Pons (tissue), 1 donor: ENCODE measurements at regions not wholly inside any gene's neighbourhood (a gene's known extent, or its start where the extent isn't known, plus 50 kb on each side); places are given as distances from the start of the nearest gene placed in this dataset.
"Not testable (repeated sequence)": the region's sequence is repeated elsewhere in the genome, so short reads cannot be mapped to it uniquely, and the experiment has no call there.

ENCODE experiments used
- DNase-seq: peaks from one replicate; pipeline ENCODE4 v3.0.0-alpha.2; 2016; ENCODE audit warnings: low spot score

DNA sequence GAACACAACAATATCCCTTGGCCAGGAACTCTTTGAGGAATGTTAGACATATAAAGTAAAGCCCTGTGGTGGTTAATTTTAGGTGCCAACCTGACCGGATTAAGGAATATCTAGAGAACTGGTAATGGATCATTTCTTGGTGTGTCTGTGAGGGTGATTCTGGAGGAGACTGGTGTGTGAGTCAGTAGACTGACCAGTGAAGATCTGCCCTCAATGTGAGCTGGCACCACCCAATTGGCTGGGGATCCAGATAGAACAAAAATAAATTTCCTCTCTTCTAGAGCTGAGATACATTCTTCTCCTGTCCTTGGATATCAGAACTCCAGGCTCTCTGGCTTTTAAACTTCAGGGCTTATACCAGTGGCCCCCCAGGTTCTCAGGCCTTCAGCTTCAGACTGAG, 56.2 kb upstream of the TNPO1 start:
- DNase-seq: no peak

DNA sequence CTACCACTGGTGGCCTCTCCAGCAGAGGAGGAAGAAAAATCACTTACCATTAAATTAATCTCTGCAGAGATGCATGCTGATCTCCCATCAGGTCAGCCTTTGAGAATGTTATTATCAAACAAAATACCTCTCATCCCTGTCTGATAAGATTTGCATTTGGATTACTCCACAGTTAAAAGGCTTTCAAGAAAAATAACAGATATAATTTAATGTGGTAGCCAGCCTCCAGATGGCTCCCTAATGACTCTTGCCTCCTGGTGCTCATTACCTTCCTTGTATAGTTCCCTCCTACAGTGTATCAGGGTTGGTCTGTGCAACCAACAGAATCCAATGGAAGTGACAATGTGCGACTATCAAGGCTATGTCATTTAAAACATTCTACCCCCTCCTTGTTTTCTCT, 63.6 kb upstream of the TNPO1 start:
- peak; percentile 1 for DNase-seq

DNA sequence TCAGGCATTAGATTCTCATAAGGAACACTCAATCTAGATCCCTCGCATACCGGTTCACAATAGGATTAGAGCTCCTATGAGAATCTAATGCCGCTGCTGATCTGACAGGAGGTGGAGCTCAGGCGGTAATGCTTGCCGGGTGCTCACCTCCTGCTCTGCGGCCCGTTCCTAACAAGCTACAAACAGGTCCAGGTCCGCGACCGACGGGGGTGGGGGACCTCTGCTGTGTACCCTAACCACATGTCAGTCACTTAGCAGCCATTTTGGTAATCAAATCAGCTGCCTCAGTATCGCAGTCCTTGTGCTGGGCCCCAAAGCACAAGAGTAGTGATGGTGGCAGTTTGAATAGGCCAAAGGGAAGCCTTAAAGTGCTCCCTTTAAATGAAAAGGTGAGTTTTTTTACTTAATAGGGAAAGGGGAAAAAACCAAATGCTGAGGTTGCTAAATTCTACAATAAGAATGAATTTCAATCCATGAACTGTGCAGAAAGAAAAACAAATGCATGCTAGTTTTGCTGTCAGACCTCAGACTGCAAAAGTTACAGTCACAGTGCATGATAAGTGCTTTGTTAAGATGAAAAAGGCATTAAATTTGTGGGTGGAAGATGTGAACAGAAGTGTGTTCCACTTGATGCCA, 67.0 kb upstream of the TNPO1 start:
- no peak for DNase-seq

DNA sequence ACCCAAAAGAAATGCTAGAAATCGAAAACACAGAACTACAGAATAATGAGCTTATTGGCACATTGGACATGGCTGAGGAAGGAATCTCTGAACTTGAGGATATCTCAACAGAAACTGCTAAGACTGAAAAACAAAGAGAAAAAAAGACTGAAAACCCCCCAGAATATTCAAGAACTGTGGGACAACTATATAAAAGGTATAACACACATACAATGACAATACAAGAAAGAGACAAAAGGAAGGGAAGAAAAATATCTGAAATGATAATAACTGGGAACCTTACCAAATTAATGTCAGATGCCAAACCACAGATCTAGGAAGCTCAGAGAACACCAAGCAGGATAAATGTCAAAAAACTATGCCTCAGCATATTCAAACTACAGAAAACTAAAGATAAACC, 68.6 kb upstream of the TNPO1 start:
- DNase-seq: no peak

DNA sequence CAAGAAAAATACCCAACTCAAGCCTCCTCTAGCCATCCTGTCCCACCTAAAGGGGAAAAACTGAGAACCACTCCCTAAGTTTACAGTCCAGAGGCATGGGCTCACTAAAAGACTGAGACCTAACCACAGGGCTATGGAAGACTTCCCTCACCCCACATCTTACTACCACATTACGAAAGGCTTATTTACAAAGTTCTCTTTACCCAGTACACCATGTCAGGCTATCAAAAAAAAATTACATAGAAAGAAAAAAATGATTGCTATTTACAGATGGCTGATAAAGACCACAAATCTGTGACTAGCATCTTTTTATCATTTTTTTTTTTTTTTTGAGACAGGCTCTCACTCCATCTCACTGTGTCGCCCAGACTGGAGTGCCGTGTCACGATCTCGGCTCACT, 69.7 kb upstream of the TNPO1 start:
- DNase-seq: no peak

DNA sequence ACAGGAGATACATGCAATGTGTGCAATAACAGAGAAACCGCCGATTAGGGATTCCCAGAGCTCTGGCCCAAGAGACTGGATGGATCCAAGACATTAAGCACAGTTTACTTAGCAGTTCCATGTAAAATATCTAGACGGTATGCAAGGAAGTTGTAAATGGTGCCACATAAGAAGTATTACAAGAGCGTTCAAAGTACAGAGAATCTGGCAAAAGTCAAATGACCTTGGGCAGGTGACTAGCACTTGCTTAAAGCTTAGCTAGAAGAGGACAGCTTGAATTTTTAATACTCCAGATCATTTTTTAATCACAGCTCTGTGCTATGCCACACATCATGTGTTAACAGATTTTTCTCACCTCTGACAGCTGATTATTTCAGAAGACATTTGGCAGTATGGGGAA, 72.3 kb upstream of the TNPO1 start:
- no peak for DNase-seq

DNA sequence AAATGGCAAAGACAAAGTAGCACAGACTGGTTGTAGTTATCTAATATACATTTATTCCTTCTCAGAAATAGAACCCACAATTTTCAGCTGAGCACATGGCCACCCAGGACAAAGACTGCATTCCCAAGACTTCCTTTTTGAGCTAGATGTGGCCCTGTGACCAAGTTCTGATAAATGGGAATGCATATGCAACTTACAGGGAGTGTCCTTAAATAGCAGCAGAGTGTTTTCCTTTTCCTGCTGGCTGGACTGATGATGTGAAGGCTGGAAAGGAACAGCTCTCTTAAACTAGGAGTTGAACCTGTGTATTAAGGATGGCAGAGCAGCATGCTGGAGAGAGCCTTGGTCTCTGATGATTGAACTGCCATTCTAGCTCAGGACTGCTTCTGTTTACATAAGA, 74.7 kb upstream of the TNPO1 start:
- DNase-seq: no peak

DNA sequence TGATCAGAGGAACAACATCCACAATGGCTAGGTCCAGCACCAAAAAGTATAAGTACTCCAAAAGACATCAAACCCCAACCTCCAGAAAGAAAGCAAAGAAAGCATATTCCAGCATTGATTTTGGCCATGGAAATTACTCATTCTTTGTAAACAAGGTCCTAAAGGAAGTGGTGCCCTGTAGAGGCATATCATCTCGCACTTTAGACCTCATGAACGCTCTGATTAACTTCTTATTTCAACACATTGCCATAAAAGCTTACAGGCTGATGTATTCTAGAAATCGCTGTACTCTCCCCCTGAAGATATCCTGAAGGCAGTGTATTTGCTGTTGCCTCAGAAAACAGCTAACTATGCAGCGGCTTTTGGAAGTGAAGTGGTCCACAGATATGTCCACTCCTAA, 82.7 kb upstream of the TNPO1 start:
- no peak for DNase-seq

DNA sequence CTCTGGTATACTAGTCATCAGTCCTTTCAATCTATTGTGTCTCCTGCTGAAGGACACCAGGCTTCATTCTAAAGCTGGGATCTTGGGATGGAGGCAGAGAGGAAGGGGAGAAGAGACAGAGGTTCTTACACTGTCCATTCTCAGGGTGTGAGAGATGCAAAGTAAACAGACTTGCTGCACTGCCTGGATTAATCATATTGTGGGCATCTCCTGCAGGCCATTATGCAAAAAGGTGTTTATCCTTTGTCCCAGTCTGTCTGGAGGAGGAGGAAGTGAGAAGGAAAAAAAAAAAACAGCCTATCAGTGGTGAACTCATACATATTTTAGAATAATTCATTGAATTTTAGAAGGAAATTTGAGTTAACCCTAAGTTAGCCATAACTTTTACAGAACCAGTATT, 92.9 kb upstream of the TNPO1 start:
- no peak for DNase-seq

DNA sequence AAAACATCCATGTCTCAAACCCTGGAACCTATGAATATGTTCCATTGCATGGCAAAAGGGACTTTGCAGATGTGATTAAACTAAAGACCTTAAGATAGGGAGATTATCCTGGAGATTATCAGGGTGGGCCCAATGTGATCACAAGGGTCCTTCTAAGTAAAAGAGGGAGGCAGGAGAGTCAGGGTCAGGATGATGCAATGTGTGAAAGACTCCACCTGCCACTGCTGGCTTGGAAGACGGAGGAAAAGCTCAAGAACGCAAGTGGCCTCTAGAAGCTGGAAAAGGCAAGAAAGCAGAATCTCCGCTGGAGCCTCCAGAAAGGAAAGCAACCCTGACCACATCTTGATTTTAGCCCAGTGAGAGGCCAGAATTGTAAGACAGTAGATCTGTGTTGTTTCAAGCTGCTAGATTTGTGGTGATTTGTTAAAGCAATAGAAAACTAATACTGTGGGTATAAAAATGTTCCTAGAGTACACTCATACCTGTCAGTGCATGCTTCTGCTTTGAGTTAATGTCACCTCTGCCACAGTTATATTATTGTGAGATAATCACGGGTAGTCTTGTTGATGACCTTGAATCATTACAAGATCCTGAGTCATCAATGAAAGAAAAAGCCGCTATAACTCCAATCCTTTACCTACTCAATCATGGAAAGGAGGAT, 93.5 kb upstream of the TNPO1 start:
- DNase-seq: no peak

DNA sequence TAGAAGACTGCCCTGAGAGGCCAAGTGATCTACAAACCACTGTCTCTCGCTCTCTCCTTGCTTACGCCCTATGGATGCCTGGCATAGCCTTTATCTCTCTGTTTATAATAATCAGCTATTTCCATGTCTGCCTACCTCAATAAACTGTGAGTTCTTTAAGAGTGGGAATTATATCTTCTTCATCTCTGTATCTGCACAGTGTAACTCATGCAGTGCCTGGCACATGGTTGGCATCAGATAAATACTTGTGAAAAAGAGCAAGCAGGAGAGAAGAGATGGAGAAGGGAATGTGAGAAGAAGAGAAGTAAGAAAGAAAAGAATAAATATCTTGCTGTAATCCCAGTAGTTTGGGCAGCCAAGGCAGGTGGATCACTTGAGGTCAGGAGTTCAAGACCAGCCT, 94.6 kb upstream of the TNPO1 start:
- no peak for DNase-seq

DNA sequence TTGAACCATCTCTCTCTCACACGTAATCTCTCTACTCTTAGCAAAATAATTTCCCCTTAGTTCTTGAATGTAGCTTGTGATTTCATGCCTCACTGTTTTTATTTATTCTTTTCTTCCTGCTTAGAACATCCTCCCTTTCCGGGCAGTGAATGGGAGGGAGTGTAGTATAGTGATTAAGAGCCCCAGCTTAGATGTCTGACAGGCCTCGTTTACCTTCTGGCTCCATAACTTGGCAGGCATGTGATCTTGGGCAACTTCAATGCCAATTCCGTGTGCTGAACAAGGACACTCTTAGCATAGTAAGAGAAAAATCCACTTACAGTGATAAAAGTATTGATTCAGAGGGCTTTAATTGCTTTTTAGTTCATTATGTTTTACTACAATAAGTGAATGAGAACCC, 96.3 kb upstream of the TNPO1 start:
- DNase-seq: no peak

DNA sequence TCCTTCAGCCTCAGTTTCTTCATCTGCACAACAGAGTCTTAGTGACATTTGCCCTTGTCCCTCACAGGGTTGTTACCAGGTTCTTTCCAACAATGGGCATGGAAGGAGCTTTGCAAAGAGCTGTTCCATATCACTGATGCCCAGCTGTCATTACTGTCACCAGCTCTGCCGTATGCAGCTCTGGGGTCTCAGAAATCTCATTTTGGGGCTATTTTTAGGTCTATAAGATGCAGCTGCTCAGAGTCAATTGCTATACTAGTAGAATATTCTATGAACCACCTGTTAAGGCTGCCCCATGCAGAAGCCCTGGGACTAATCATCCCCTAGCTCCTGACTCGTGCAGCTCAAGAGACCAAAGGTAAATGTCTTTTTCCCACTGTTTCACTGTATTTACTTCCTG, 105.1 kb upstream of the TNPO1 start:
- no peak for DNase-seq

DNA sequence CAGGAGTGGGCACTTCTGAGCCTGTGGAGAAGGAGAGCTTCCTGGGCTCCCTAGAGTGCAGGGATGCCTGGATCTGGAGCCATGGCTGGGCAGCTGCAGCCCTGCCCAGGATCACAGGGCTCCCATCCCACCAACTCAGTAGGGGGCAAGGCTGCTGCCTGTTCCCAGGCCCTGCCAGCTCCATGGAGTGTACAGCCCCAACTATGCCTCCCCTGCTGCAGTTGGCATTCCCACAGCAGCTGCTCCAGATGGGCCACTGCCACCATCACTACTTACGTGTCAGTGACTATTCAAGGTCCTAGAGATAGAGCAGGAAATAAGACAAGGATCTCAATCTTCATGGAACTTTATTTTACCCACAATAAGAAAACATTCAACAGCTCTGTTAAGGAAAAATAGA, 107.1 kb upstream of the TNPO1 start:
- DNase-seq: no peak

DNA sequence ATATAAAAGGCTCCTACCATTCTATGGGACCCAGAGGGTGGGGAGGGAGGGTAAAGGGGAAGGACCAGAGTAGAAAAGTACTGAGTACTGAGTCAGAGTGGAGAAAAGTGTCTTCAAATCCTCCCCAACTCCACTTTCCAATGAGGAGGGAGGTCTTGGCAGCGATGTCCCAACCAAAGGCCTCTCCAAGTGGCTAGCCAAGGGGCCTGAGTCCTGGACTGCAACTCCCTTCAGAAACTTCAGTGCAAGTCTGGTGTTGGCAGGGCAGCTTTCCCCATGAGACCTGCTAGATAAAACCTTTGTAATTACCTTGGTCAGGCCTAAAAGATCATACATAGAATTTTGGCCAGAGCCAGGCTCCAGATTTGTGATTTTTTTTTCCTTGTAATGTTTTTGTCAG, 111.3 kb upstream of the TNPO1 start:
- no peak for DNase-seq

DNA sequence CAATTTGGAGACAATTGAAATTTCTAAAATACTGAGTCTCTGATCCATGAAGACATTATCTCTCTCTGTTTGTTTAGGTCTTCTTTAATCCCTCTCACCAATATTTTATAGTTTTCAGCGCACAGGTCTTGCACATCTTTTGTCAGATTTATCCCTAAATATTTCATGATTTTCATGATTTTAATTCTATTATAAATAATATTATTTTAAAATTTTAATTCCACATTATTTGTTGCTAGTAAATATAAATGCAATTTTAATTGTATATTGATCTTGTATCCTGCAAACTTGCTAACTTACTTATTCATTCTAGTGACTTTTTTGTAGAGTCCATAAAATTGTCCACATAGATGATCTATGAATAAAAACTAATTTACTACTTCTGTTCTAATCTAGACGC, 112.6 kb upstream of the TNPO1 start:
- DNase-seq: no peak

DNA sequence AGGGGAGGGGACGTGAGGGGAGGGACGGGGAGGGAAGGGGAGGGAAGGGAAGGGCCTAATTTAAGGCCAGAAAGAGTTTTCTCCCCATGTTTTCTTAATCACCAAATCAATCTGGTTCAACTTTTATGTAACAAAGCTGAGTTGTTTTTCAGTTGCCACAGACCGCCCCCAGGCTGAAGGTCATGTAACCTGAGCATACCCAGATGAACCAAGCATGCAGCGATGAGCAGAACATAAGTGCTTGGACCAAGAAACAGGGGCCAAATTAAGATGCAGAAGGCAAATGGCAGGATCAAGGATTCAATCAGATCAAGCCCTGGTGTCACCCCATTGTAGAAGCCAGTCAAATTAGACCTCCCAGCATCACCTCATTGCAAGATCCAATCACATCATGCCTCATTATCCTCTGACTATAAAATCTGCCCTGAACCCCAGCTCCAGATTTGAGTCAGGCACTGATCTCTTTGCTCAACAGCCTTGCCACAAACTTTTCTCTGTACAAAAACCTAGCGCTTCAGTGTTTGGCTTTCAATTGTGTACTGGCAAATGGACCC, 113.5 kb upstream of the TNPO1 start:
- no peak for DNase-seq

DNA sequence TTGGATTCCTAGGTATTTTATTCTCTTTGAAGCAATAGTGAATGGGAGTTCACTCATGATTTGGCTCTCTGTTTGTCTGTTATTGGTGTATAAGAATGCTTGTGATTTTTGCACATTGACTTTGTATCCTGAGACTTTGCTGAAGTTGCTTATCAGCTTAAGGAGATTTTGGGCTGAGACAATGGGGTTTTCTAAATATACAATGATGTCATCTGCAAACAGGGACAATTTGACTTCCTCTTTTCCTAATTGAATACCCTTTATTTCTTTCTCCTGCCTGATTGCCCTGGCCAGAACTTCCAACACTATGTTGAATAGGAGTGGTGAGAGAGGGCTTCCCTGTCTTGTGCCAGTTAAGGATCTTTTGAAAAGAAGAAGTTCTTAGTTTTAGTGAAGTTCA, 114.4 kb upstream of the TNPO1 start:
- DNase-seq: not testable (repeated sequence)

DNA sequence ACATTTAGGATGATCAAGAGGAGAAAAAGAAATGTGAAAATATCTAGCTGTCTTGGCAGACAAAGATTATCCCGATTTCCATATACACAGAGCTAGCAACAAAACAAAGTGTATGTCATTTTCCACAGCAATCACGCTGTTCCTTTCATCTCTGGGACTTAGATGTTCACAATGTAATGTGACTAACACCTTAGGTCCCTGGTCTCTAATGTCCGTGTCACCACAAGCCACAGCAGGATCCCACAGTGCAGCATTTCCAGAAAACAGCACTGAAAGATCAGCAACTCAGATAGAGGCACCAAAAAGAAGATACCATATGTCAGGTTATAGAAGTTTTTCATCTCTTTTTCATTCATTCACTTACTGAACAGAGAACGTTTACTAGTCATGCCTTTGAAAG, 118.0 kb upstream of the TNPO1 start:
- no peak for DNase-seq

DNA sequence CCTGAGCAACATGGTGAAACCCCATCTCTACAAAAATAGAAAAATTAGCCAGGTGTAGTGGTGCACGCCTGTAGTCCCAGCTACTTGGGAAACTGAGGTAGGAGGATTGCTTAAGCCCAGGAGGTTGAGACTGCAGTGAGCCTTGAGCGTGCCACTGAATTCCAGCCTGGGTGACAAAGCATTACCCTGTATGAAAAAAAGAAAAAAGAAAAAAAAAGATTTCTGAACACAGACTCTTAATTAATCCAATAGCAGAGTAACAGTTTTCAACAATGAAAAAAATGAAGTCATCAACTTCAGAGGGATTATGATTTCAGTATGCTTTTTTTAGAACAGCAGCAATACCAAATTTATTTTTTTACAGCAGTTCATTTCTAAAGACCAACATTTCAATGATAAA, 118.8 kb upstream of the TNPO1 start:
- no peak for DNase-seq

DNA sequence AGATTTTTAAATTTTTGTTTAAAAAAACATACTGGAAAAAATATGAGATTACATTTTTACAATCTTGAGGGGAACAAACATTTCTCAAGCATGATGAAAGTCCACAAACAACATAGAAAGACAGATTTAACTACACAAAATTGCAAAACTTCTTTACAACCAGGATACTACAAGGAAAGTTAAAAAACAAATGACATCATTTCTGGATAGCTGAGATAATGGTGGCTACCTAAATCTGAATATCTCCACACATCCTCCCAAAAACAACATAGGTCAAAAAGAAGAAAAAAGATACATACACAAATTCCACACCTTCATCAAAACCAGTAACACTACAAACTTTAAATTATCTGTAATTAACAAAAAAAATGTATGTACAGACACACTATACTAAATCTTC, 120.8 kb upstream of the TNPO1 start:
- DNase-seq: no peak

DNA sequence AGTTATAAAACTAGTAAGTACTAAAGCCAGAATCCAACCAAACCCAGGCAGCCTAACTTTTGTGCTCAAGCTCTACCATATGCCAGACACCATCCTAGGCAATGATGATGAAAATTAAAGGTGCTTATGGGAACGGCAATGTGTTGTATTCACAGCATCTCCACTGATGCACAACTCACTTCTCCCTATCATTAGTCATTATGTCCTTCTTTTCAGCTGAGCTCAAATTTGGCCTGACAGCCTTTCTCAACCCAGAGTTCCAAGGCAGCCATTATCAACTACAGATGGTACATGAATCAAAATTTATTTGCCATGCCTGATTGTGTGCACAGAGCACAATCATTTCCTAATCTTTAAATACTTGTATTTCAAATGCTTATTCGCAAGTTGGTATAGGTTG, 121.6 kb upstream of the TNPO1 start:
- DNase-seq: no peak

DNA sequence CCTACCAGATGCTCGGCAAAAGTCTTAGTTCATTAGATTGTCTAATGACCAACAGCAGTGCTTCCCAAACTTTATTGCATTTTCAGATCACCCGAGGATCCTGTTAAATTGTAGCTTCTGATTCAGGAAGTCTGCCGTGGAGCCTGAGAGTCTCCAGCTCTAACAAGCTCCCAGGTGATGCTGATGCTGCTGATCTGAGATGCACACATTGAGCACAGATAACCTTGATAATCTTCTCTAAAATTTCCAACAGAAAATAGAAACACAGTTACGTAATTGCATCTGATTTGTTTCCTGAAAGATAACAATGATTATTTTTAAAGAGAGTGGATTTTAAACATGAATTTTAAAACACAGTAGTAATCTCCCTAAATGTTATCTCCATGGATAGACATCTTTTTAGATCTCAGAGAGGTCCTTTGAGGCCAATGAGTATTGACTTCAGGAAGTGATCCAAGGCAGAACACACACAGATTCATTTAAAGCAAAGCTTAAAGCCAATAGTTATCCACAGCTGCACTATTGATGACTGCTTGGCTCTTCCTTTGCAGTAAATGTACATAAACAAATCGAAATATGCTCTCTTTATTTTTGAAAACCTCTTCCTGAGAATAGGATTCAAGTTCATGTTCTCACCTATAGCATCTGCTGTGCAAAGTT, 122.8 kb upstream of the TNPO1 start:
- DNase-seq: no peak
